NB4 (cell line): ENCODE measurements at regions not wholly inside any gene's neighbourhood (a gene's known extent, or its start where the extent isn't known, plus 50 kb on each side); places are given as distances from the start of the nearest gene placed in this dataset.
"Not testable (repeated sequence)": the region's sequence is repeated elsewhere in the genome, so short reads cannot be mapped to it uniquely, and the experiment has no call there.

Experiments
- CTCF ChIP-seq: IDR thresholded peaks from one replicate; pipeline ENCODE4 v1.5.1; 2012; ENCODE audit warnings: low read depth, low read length
- MYC ChIP-seq: IDR thresholded peaks from 2 replicates; pipeline ENCODE4 v1.6.1; 2011; ENCODE audit warnings: low read depth, low read length
- POLR2A ChIP-seq: IDR thresholded peaks from 2 replicates; pipeline ENCODE4 v1.6.1; 2011; ENCODE audit warnings: mild to moderate bottlenecking; ENCODE audit not compliant: insufficient read length; ENCODE audit errors: extremely low read depth
- TF ChIP-seq, protein P1 (sequence below): IDR thresholded peaks from 2 replicates; pipeline ENCODE4 v1.6.1; 2011; ENCODE audit warnings: low read depth, low read length

- not testable (repeated sequence) for TF ChIP-seq CTCF, POLR2A, MYC
- TF ChIP-seq, protein P1, sequence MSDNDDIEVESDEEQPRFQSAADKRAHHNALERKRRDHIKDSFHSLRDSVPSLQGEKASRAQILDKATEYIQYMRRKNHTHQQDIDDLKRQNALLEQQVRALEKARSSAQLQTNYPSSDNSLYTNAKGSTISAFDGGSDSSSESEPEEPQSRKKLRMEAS = not testable (repeated sequence)
Measured at GRCh38 chr2:4935291-4935690, 756.9 kb upstream of the SOX11 start.
